ELF-1 (cell line): ENCODE measurements at regions not wholly inside any gene's neighbourhood (a gene's known extent, or its start where the extent isn't known, plus 50 kb on each side); places are given as distances from the start of the nearest gene placed in this dataset.
"Not testable (repeated sequence)": the region's sequence is repeated elsewhere in the genome, so short reads cannot be mapped to it uniquely, and the experiment has no call there.

Source experiments
- DNase-seq: peaks from one replicate; pipeline ENCODE4 v3.0.0-alpha.2; 2016; ENCODE audit warnings: low read depth, low spot score

- no peak for DNase-seq
Measured at GRCh38 chr18:6525604-6526003, 110.9 kb upstream of the L3MBTL4 start.

- DNase-seq, result no peak
Measured at GRCh38 chr18:6537475-6537874, 122.8 kb upstream of the L3MBTL4 start.

- not testable (repeated sequence) for DNase-seq
Measured at GRCh38 chr18:6541131-6541679, 126.5 kb upstream of the L3MBTL4 start.

- DNase-seq, result no peak
Measured at GRCh38 chr18:6542296-6542695, 127.6 kb upstream of the L3MBTL4 start.

- no peak for DNase-seq
Measured at GRCh38 chr18:6543330-6543908, 128.7 kb upstream of the L3MBTL4 start.

GRCh38 chr18:6546229-6546628 is 131.5 kb upstream of the L3MBTL4 start:
- no peak for DNase-seq

- DNase-seq, result no peak
Measured at GRCh38 chr18:6547476-6547875, 132.8 kb upstream of the L3MBTL4 start.

GRCh38 chr18:6553234-6553900 is 138.7 kb upstream of the L3MBTL4 start:
- DNase-seq, result no peak

- DNase-seq, result peak; percentile 98
Measured at GRCh38 chr18:6557057-6557769, 142.5 kb upstream of the L3MBTL4 start.

GRCh38 chr18:6557770-6558248 is 143.1 kb upstream of the L3MBTL4 start:
- peak; percentile 47 for DNase-seq

GRCh38 chr18:6558446-6559156 is 143.9 kb upstream of the L3MBTL4 start:
- no peak for DNase-seq

- DNase-seq, result no peak
Measured at GRCh38 chr18:6559296-6559695, 144.6 kb upstream of the L3MBTL4 start.

- DNase-seq, result no peak
Measured at GRCh38 chr18:6561016-6561415, 146.3 kb upstream of the L3MBTL4 start.

GRCh38 chr18:6561420-6561861 is 146.7 kb upstream of the L3MBTL4 start:
- peak; percentile 80 for DNase-seq

- DNase-seq, result peak; percentile 30
Measured at GRCh38 chr18:6561862-6562291, 147.2 kb upstream of the L3MBTL4 start.

- DNase-seq, result no peak
Measured at GRCh38 chr18:6563896-6564295, 149.2 kb upstream of the L3MBTL4 start.

GRCh38 chr18:6564950-6565814 is 150.5 kb upstream of the L3MBTL4 start:
- peak; percentile 23 for DNase-seq

- no peak for DNase-seq
Measured at GRCh38 chr18:6565815-6566081, 151.0 kb upstream of the L3MBTL4 start.

- DNase-seq, result peak; percentile 73
Measured at GRCh38 chr18:6566338-6566911, 151.7 kb upstream of the L3MBTL4 start.

GRCh38 chr18:6569813-6570212 is 155.1 kb upstream of the L3MBTL4 start:
- no peak for DNase-seq
